K562 (cell line): ENCODE measurements at regions not wholly inside any gene's neighbourhood (a gene's known extent, or its start where the extent isn't known, plus 50 kb on each side); places are given as distances from the start of the nearest gene placed in this dataset.

Experiments
- ATAC-seq: fragments of 200-7000 bp; cut with Tn5 transposase; 3 replicates; pipeline ENCODE4 v1.9.1; 2020; ENCODE audit warnings: moderate library complexity
- BruUV-seq: library from RNA; stranded (reverse); fragments of 400-500 nt; replicated peaks from 2 replicates; lab custom pipeline; 2021; lab: Mats Ljungman, UMichigan
- CTCF ChIA-PET: fragments of 300-600 bp; formaldehyde crosslinking; extraction: SDS; loops from one replicate; lab custom pipeline; 2021; ENCODE audit warnings: low intra/inter-chr PET ratio; lab: Yijun Ruan, JAX
- POLR2A ChIA-PET: fragments of 300-600, 350-650 bp; sonication (Branson Sonifier 250); formaldehyde crosslinking; extraction: SDS; loops from one replicate; lab custom pipeline; 2021; ENCODE audit warnings: antibody characterized with exemption, inconsistent platforms; lab: Yijun Ruan, JAX
- DNase-seq, 4 experiments: peaks; one replicate each; pipeline versions ENCODE4 v3.0.0 to v3.0.0-alpha.2; 2011 to 2018; ENCODE audit warnings: low spot score in 3 of 4, mixed read lengths in 3 of 4; ENCODE audit errors: extremely low read depth in 1 of 4
- FAIRE-seq: peaks from 2 replicates; lab custom pipeline; 2011; peaks lifted over from hg19 to GRCh38; lab: Jason Lieb, UNC
- H2AFZ ChIP-seq: 2 replicates; pipeline ENCODE4 v1.6.0; 2011; ENCODE audit warnings: low read depth, low read length, control low read depth, inconsistent platforms
- H3K27ac ChIP-seq: fragments of 200-600 bp; 3 replicates; pipeline ENCODE4 v1.8.0; 2011; ENCODE audit warnings: low read depth, mild to moderate bottlenecking, control low read depth, inconsistent platforms, low read length, moderate library complexity, mixed read lengths; ENCODE audit errors: extremely low read depth
- H3K27me3 ChIP-seq, 2 experiments: fragments of 300-600 bp in 1 of 2; 2 replicates in 1 of 2; 3 replicates in 1 of 2; pipeline versions ENCODE4 v1.6.0 to v1.8.0; 2011; ENCODE audit warnings: inconsistent platforms in 2 of 2, low read length in 2 of 2, mild to moderate bottlenecking in 1 of 2, mixed read lengths in 1 of 2, moderate library complexity in 1 of 2; ENCODE audit not compliant: control insufficient read depth in 2 of 2, insufficient read depth in 2 of 2
- H3K36me3 ChIP-seq: fragments of 300-600 bp; 3 replicates; pipeline ENCODE4 v1.8.0; 2011; ENCODE audit warnings: mild to moderate bottlenecking, low read length, inconsistent platforms; ENCODE audit not compliant: control insufficient read depth, insufficient read depth
- H3K4me1 ChIP-seq, 2 experiments: fragments of 200-600 bp in 1 of 2; replicated peaks in 1 of 2; 2 replicates in 1 of 2; 3 replicates in 1 of 2; pipeline versions ENCODE4 v1.5.1 to v1.8.0; 2011; ENCODE audit warnings: inconsistent platforms in 2 of 2, low read length in 2 of 2, mild to moderate bottlenecking in 1 of 2, mixed read lengths in 1 of 2, moderate library complexity in 1 of 2; ENCODE audit not compliant: control insufficient read depth in 2 of 2, insufficient read depth in 2 of 2
- H3K4me2 ChIP-seq: 2 replicates; pipeline ENCODE4 v1.6.1; 2011; ENCODE audit warnings: low read length, control low read depth, inconsistent platforms, mixed read lengths; ENCODE audit not compliant: insufficient read depth
- H3K4me3 ChIP-seq: fragments of 200-600 bp; sonication (generic), shearing (Covaris generic); 2 replicates; pipeline ENCODE4 v1.5.1; 2016; ENCODE audit warnings: control low read depth, inconsistent platforms
- H3K79me2 ChIP-seq: fragments of 200-600 bp; 3 replicates; pipeline ENCODE4 v1.8.0; 2011; ENCODE audit warnings: low read length, inconsistent platforms; ENCODE audit not compliant: control insufficient read depth, insufficient read depth
- H3K9ac ChIP-seq, 2 experiments: 2 replicates each; pipeline versions ENCODE4 v1.6.0 to v1.6.1; 2011; ENCODE audit warnings: low read depth in 2 of 2, low read length in 2 of 2, control low read depth in 1 of 2, inconsistent platforms in 1 of 2, mild to moderate bottlenecking in 1 of 2, mixed read lengths in 1 of 2; ENCODE audit not compliant: insufficient read depth in 1 of 2
- H3K9me1 ChIP-seq: one replicate; pipeline ENCODE4 v1.6.0; 2011; ENCODE audit warnings: inconsistent platforms, mild to moderate bottlenecking, low read length, moderate library complexity; ENCODE audit not compliant: control insufficient read depth, insufficient read depth
- H3K9me3 ChIP-seq: replicated peaks from 2 replicates; pipeline ENCODE4 v1.5.1; 2011; ENCODE audit warnings: low read depth, low read length, inconsistent platforms; ENCODE audit not compliant: control insufficient read depth, insufficient read depth
- H4K20me1 ChIP-seq: replicated peaks from 2 replicates; pipeline ENCODE4 v1.6.1; 2011; ENCODE audit warnings: low read length, inconsistent platforms, mixed read lengths; ENCODE audit not compliant: control insufficient read depth, insufficient read depth
- E2F3 ChIP-seq: fragments of 250-450 bp; sonication (Bioruptor Pico); IDR thresholded peaks from 2 replicates; pipeline ENCODE4 v1.4.0; 2020; ENCODE audit warnings: mild to moderate bottlenecking
- HDAC1 ChIP-seq, 2 experiments: fragments of 450-650 bp; IDR thresholded peaks; 2 replicates each; pipeline ENCODE4 v1.6.1; 2016 to 2017; ENCODE audit warnings: inconsistent platforms in 1 of 2, mild to moderate bottlenecking in 1 of 2, moderate library complexity in 1 of 2
- JUND ChIP-seq, 2 experiments: IDR thresholded peaks; 2 replicates in 1 of 2; 3 replicates in 1 of 2; pipeline ENCODE4 v1.6.1; 2011; ENCODE audit warnings: borderline replicate concordance in 2 of 2, low read depth in 2 of 2, low read length in 2 of 2, improper control_type of control experiment in 1 of 2, missing biosample characterization in 1 of 2, missing genetic modification characterization in 1 of 2, missing genetic modification reagents in 1 of 2
- SAFB2 ChIP-seq: fragments of 200-400 bp; formaldehyde crosslinking; IDR thresholded peaks from 2 replicates; pipeline ENCODE4 v1.6.1; 2018; ENCODE audit warnings: borderline replicate concordance, low read length, low read depth, moderate library complexity; ENCODE audit not compliant: severe bottlenecking
- UBTF ChIP-seq, 2 experiments: IDR thresholded peaks; 2 replicates each; pipeline ENCODE4 v1.6.1; 2012; ENCODE audit warnings: improper control_type of control experiment in 2 of 2, low read depth in 2 of 2, low read length in 2 of 2, borderline replicate concordance in 1 of 2
- ZBTB11 ChIP-seq, 3 experiments: fragments of 200-800 bp in 1 of 3; fragments of 250-450 bp in 1 of 3; fragments of 450-650 bp in 1 of 3; sonication (Bioruptor Pico) in 1 of 3; sonication (Bioruptor generic) in 1 of 3; formaldehyde crosslinking in 1 of 3; IDR thresholded peaks; 2 replicates each; pipeline versions ENCODE4 v1.6.1 to v1.8.0; 2016 to 2022; ENCODE audit warnings: mild to moderate bottlenecking in 2 of 3, missing genetic modification characterization in 2 of 3, missing compliant biosample characterization in 1 of 3, moderate library complexity in 1 of 3
- ZNF445 ChIP-seq: fragments of 250-450 bp; sonication (Bioruptor Pico); IDR thresholded peaks from 2 replicates; pipeline ENCODE4 v1.4.0; 2020; ENCODE audit warnings: low read depth, mild to moderate bottlenecking, moderate library complexity
- WGBS: fragments of 100-300 bp; shearing (Covaris generic); methylation state at CpG from one replicate; pipeline ENCODE4 v1.1.6; 2016; ENCODE audit warnings: low coverage, mixed read lengths; ENCODE audit not compliant: insufficient coverage; ENCODE audit errors: missing lambda C conversion rate; 5-methylcytosine and 5-hydroxymethylcytosine counted together
- in situ Hi-C: fragments of 300-500 bp; cut with MboI; formaldehyde crosslinking; loops from 4 replicates; pipeline ENCODE4 v1.15.0; 2018; ENCODE audit warnings: inconsistent platforms, mixed read lengths
- intact Hi-C: fragments of 100-400 bp; cut with micrococcal nuclease; formaldehyde crosslinking; loops from 2 replicates; pipeline ENCODE4 v1.14.2; 2022

GRCh38 chr19:20250627-20251026, 83.6 kb downstream of the ZNF486 start:
- in situ Hi-C loops = no loop called here
- Histone ChIP-seq H3K4me2 (no peak overlapping the region), H3K9me1 (no peaks in the 10 kb centered on the region), H3K4me3 (no peak overlapping the region), H3K27ac (no peak overlapping the region), H4K20me1 (no peaks in the 10 kb centered on the region), H2AFZ (no peak overlapping the region), H3K36me3 (no peaks in the 10 kb centered on the region), H3K27me3 (no peaks in the 10 kb centered on the region), H3K9me3 (peaks cover 3% of the 10 kb centered on the region; the same call in 1 of the 2 replicates), H3K79me2 (no peaks in the 10 kb centered on the region), H3K9ac (no peak overlapping the region), H3K4me1 (no peaks in the 10 kb centered on the region)
- BruUV-seq = no TSS peak
- intact Hi-C loops = no loop called here
- FAIRE-seq (no peak), ATAC-seq (no peak), DNase-seq (no peak)
- ChIA-PET CTCF (no interaction called here), POLR2A (no interaction called here)
- TF ChIP-seq HDAC1 (IDR thresholded peaks at IDR 0.05) (no peak), E2F3 (no peak), ZBTB11 (CRISPR knock-in tag; IDR thresholded peaks at IDR 0.05) (no peak), UBTF (IDR thresholded peaks at IDR 0.05; ENCODE audit: borderline replicate concordance in 1 of 2, low read depth in 2 of 2, low read length in 2 of 2) (no peak), SAFB2 (no peak), JUND (IDR thresholded peaks at IDR 0.05; ENCODE audit: borderline replicate concordance, low read depth, low read length) (no peak), JUND (tag; IDR thresholded peaks at IDR 0.05; ENCODE audit: borderline replicate concordance, low read depth, low read length) (no peak), ZNF445 (CRISPR knock-in tag) (no peak)
- 2% methylated on average over 6 of the region's 6 CpGs for WGBS
